ENCODE measurements at regions not wholly inside any gene's neighbourhood (a gene's known extent, or its start where the extent isn't known, plus 50 kb on each side); places are given as distances from the start of the nearest gene placed in this dataset.

- H3K9me3 ChIP-seq, result no peaks in the 10 kb centered on the region
- 73 to 88% methylated on average over 6 of the region's 6 CpGs for WGBS, 2 donors
- ATAC-seq, result no peak
These were observed 1149.0 kb downstream of the EPHA7 start for GRCh38 chr6:92270365-92270764.

GRCh38 chr6:92267335-92267734 is 1152.0 kb downstream of the EPHA7 start:
- WGBS, 2 donors, result 78 to 80% methylated on average over 1 of the region's 1 CpG
- H3K27ac ChIP-seq, result no peak overlapping the region
- intact Hi-C loops (cut with DNase I), result no loop called here

More at GRCh38 chr6:92270365-92270764, 1149.0 kb downstream of the EPHA7 start:
- Histone ChIP-seq H3K4me3 (no peak overlapping the region), H3K4me1 (no peaks in the 10 kb centered on the region), H3K27me3 (no peaks in the 10 kb centered on the region), H3K36me3 (replicated peaks in 1 of 2; ENCODE audit: insufficient read depth in 1 of 2, low read depth in 2 of 2) (no peaks in the 10 kb centered on the region), H3K27ac (no peak overlapping the region)
- DNase-seq, result no peak
- no peak for TF ChIP-seq POLR2A (IDR thresholded peaks at IDR 0.05)
- intact Hi-C loops (cut with DNase I), result no loop called here

GRCh38 chr6:92263864-92264263 is 1155.5 kb downstream of the EPHA7 start:
- Histone ChIP-seq H3K36me3 (replicated peaks in 1 of 2; ENCODE audit: insufficient read depth in 1 of 2, low read depth in 2 of 2) (no peaks in the 10 kb centered on the region), H3K27me3 (no peaks in the 10 kb centered on the region), H3K4me1 (no peaks in the 10 kb centered on the region), H3K9me3 (no peaks in the 10 kb centered on the region), H3K4me3 (no peak overlapping the region), H3K27ac (no peak overlapping the region)
- 42 to 43% methylated on average over 6 of the region's 6 CpGs for WGBS, 2 donors
- DNase-seq (no peak), ATAC-seq (no peak)
- TF ChIP-seq POLR2A (IDR thresholded peaks at IDR 0.05) (no peak), CTCF (IDR thresholded peaks at IDR 0.05) (no peak)
- intact Hi-C loops (cut with DNase I), result no loop called here

More at GRCh38 chr6:92267335-92267734, 1152.0 kb downstream of the EPHA7 start:
- DNase-seq, result no peak
- H3K9me3 ChIP-seq, result no peaks in the 10 kb centered on the region
- no peak overlapping the region for H3K4me3 ChIP-seq
- no peak for ATAC-seq
- H3K36me3 ChIP-seq (replicated peaks in 1 of 2; ENCODE audit: insufficient read depth in 1 of 2, low read depth in 2 of 2), result no peaks in the 10 kb centered on the region
- no peaks in the 10 kb centered on the region for H3K27me3 ChIP-seq
- H3K4me1 ChIP-seq, result no peaks in the 10 kb centered on the region
- TF ChIP-seq CTCF (IDR thresholded peaks at IDR 0.05), result no peak
- TF ChIP-seq POLR2A (IDR thresholded peaks at IDR 0.05), result no peak

GRCh38 chr6:92259171-92259570 is 1160.2 kb downstream of the EPHA7 start:
- ATAC-seq (no peak), DNase-seq (no peak)
- Histone ChIP-seq H3K36me3 (replicated peaks in 1 of 2; ENCODE audit: insufficient read depth in 1 of 2, low read depth in 2 of 2) (no peaks in the 10 kb centered on the region), H3K27ac (no peak overlapping the region), H3K4me3 (no peak overlapping the region), H3K9me3 (no peaks in the 10 kb centered on the region), H3K27me3 (no peaks in the 10 kb centered on the region), H3K4me1 (no peaks in the 10 kb centered on the region)
- TF ChIP-seq CTCF (IDR thresholded peaks at IDR 0.05) (no peak), POLR2A (IDR thresholded peaks at IDR 0.05) (no peak)
- 45 to 58% methylated on average over 2 of the region's 2 CpGs for WGBS, 2 donors
- intact Hi-C loops (cut with DNase I), result no loop called here

GRCh38 chr6:92243315-92243714 is 1176.0 kb downstream of the EPHA7 start:
- intact Hi-C loops (cut with DNase I), result no loop called here
- no peak for ATAC-seq

More at GRCh38 chr6:92243315-92243714, 1176.0 kb downstream of the EPHA7 start:
- Histone ChIP-seq H3K27ac (no peak overlapping the region), H3K36me3 (replicated peaks in 1 of 2; ENCODE audit: insufficient read depth in 1 of 2, low read depth in 2 of 2) (no peaks in the 10 kb centered on the region), H3K9me3 (no peaks in the 10 kb centered on the region), H3K4me3 (no peak overlapping the region), H3K27me3 (no peaks in the 10 kb centered on the region), H3K4me1 (no peaks in the 10 kb centered on the region)
- 43 to 53% methylated on average over 3 of the region's 3 CpGs for WGBS, 2 donors
- no peak for DNase-seq
- no peak for TF ChIP-seq POLR2A (IDR thresholded peaks at IDR 0.05)
- no peak for TF ChIP-seq CTCF (IDR thresholded peaks at IDR 0.05)

All from body of pancreas (tissue), 4 donors.